Ascending aorta (tissue), 2 donors: ENCODE measurements at regions not wholly inside any gene's neighbourhood (a gene's known extent, or its start where the extent isn't known, plus 50 kb on each side); places are given as distances from the start of the nearest gene placed in this dataset.
"Not testable (repeated sequence)": the region's sequence is repeated elsewhere in the genome, so short reads cannot be mapped to it uniquely, and the experiment has no call there.

Source experiments
- DNase-seq, 2 donors: peaks; one replicate each; pipeline ENCODE4 v3.0.0-alpha.2; 2019; ENCODE audit warnings: low spot score in 2 of 2
- H3K27ac ChIP-seq, 2 donors: fragments of 200-600 bp; sonication (generic); one replicate each; pipeline ENCODE4 v1.5.1; 2016 to 2017; ENCODE audit warnings: mild to moderate bottlenecking in 1 of 2
- H3K27me3 ChIP-seq: fragments of 200-600 bp; sonication (generic); one replicate; pipeline ENCODE4 v1.5.1; 2017
- H3K36me3 ChIP-seq, 2 donors: fragments of 200-600 bp; sonication (generic); one replicate each; pipeline ENCODE4 v1.5.1; 2016
- H3K4me1 ChIP-seq, 2 donors: fragments of 200-600 bp; sonication (generic); one replicate each; pipeline ENCODE4 v1.5.1; 2016 to 2017; ENCODE audit warnings: mild to moderate bottlenecking in 1 of 2
- H3K4me3 ChIP-seq, 2 donors: fragments of 200-600 bp; sonication (generic); one replicate each; pipeline ENCODE4 v1.5.1; 2016 to 2017; ENCODE audit warnings: mild to moderate bottlenecking in 1 of 2
- H3K9me3 ChIP-seq, 2 donors: fragments of 200-600 bp; sonication (generic); one replicate each; pipeline ENCODE4 v1.5.1; 2016
- CTCF ChIP-seq, 3 experiments: fragments of 200-600 bp in 2 of 3; fragments of 450-650 bp in 1 of 3; sonication (generic) in 2 of 3; IDR thresholded peaks; one replicate each; pipeline ENCODE4 v1.5.1; 2016 to 2019; ENCODE audit warnings: antibody characterized with exemption in 3 of 3, mild to moderate bottlenecking in 1 of 3, moderate library complexity in 1 of 3
- intact Hi-C: fragments of 100-400 bp; cut with DNase I; formaldehyde crosslinking; loops from one replicate; pipeline ENCODE4 v1.15.1; 2023

- peaks cover 0 to 9% of the 10 kb centered on the region in 2 donors for H3K9me3 ChIP-seq
- no peak overlapping the region for H3K27ac ChIP-seq
- H3K4me3 ChIP-seq, result no peak overlapping the region
- no peaks in the 10 kb centered on the region for H3K27me3 ChIP-seq
- intact Hi-C loops, result no loop called here
- no peaks in the 10 kb centered on the region for H3K36me3 ChIP-seq
- DNase-seq, result no peak
- H3K4me1 ChIP-seq, result no peaks in the 10 kb centered on the region
- no peak for TF ChIP-seq CTCF (IDR thresholded peaks at IDR 0.05)
Observed at GRCh38 chr4:79831701-79832514, 241.1 kb downstream of the ANTXR2 start.

- Histone ChIP-seq H3K9me3 (peaks cover 0 to 4% of the 10 kb centered on the region in 2 donors), H3K4me3 (no peak overlapping the region), H3K27ac (no peak overlapping the region), H3K36me3 (no peaks in the 10 kb centered on the region), H3K27me3 (no peaks in the 10 kb centered on the region), H3K4me1 (no peaks in the 10 kb centered on the region)
- intact Hi-C loops, result no loop called here
- DNase-seq, result no peak
- no peak for TF ChIP-seq CTCF (IDR thresholded peaks at IDR 0.05)
Observed at GRCh38 chr4:79831119-79831528, 241.9 kb downstream of the ANTXR2 start.

- Histone ChIP-seq H3K4me1 (peaks cover 0 to 8% of the 10 kb centered on the region in 2 donors), H3K27me3 (no peaks in the 10 kb centered on the region), H3K36me3 (no peaks in the 10 kb centered on the region), H3K9me3 (no peaks in the 10 kb centered on the region), H3K27ac (no peak overlapping the region), H3K4me3 (no peak overlapping the region)
- DNase-seq, result no peak
- intact Hi-C loops, result no loop called here
- TF ChIP-seq CTCF (IDR thresholded peaks at IDR 0.05), result no peak
Observed at GRCh38 chr4:79827283-79827682, 245.7 kb downstream of the ANTXR2 start.

GRCh38 chr4:79823148-79823763 is 249.8 kb downstream of the ANTXR2 start:
- no peak for TF ChIP-seq CTCF (IDR thresholded peaks at IDR 0.05)
- H3K27ac ChIP-seq, result peak overlapping the region in 1 of 2 donors; percentile 61
- intact Hi-C loops, result no loop called here

GRCh38 chr4:79820427-79820826 is 252.6 kb downstream of the ANTXR2 start:
- intact Hi-C loops, result no loop called here
- Histone ChIP-seq H3K36me3 (no peaks in the 10 kb centered on the region), H3K4me1 (peaks cover 0 to 8% of the 10 kb centered on the region in 2 donors), H3K4me3 (no peak overlapping the region), H3K27me3 (no peaks in the 10 kb centered on the region), H3K27ac (no peak overlapping the region), H3K9me3 (no peaks in the 10 kb centered on the region)
- no peak for TF ChIP-seq CTCF (IDR thresholded peaks at IDR 0.05)
- no peak for DNase-seq

More at GRCh38 chr4:79823148-79823763, 249.8 kb downstream of the ANTXR2 start:
- H3K9me3 ChIP-seq, result no peaks in the 10 kb centered on the region
- no peaks in the 10 kb centered on the region for H3K36me3 ChIP-seq
- H3K4me1 ChIP-seq, result peaks cover 0 to 8% of the 10 kb centered on the region in 2 donors
- no peak for DNase-seq
- no peaks in the 10 kb centered on the region for H3K27me3 ChIP-seq
- H3K4me3 ChIP-seq, result no peak overlapping the region

GRCh38 chr4:79807933-79808332 is 265.1 kb downstream of the ANTXR2 start:
- H3K4me3 ChIP-seq, intact Hi-C loops, H3K27me3 ChIP-seq, H3K9me3 ChIP-seq, H3K4me1 ChIP-seq, H3K27ac ChIP-seq, DNase-seq, H3K36me3 ChIP-seq: not testable (repeated sequence)
